ENCODE measurements at regions not wholly inside any gene's neighbourhood (a gene's known extent, or its start where the extent isn't known, plus 50 kb on each side); places are given as distances from the start of the nearest gene placed in this dataset.

DNA sequence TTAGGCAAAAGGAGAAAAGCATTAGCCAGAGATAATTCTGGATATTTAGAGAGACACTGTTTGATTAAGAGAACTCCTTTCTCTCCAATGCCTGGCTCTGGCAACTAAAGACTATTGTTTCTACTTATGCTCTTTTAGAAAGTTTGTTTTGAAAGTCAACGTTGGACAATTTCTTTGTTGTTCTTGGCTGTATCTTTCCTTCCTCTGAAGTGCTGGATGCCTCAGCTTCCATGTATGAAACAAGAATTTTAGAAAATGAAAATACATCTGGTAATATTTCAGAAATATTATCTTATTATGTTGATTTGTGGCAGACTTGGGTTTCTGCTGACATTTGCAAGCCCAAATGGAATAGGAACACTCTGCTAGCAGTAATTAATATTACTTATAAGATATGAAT, 382.6 kb downstream of the SNAPC1 start:
- Mint-ChIP-seq H3K27me3 (peaks cover 14% of the 10 kb centered on the region), H3K4me1 (no peaks in the 10 kb centered on the region), H3K36me3 (no peaks in the 10 kb centered on the region), H3K4me3 (no peak overlapping the region), H3K27ac (no peak overlapping the region), H3K9me3 (ENCODE audit: low read depth) (peaks cover 2% of the 10 kb centered on the region)
- CTCF ChIA-PET: no interaction called here
- ATAC-seq: no peak
- no peak for DNase-seq

DNA sequence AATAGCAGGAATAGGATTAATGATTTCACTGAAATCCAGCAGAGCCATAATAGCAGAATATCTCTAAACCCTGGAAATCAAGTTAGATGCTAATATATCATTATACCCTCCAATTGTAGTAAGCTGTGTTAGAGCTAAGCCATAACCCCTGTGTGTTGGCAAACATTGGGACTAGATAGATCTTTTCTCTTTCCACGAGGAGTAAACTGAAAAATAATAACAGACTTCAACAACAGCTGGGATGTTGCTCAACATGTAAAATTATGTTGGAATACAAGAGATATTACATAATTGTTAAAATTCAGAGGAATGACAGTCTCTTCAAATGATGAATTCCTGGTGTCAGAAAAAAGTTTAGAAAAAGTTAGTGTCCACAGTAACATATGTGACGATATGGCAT, 383.8 kb downstream of the SNAPC1 start:
- Mint-ChIP-seq H3K27ac (no peak overlapping the region), H3K27me3 (peaks cover 10% of the 10 kb centered on the region), H3K4me1 (no peaks in the 10 kb centered on the region), H3K4me3 (no peak overlapping the region), H3K36me3 (no peaks in the 10 kb centered on the region), H3K9me3 (ENCODE audit: low read depth) (peaks cover 2% of the 10 kb centered on the region)
- CTCF ChIA-PET: no interaction called here
- no peak for ATAC-seq
- DNase-seq: no peak

DNA sequence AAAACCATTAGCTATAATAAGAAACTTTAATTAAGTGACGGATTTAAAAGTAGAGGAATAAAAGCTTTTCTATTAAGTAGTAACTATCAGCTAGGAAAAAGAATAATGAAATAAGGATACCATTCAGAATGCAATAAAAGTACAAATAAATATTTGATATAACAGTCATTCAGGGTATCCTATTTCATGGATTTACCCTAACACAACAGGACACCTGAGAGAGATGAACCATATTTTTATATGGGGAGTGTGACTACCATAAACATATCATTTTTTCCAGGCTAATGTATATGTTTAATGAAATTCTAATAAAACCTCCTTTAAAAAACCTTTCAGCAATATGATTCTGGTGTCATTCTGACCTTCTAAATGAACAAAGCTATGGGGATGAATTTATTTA, 393.8 kb downstream of the SNAPC1 start:
- Mint-ChIP-seq H3K4me1 (no peaks in the 10 kb centered on the region), H3K27ac (no peak overlapping the region), H3K9me3 (ENCODE audit: low read depth) (no peaks in the 10 kb centered on the region), H3K36me3 (no peaks in the 10 kb centered on the region), H3K4me3 (no peak overlapping the region), H3K27me3 (peaks cover 21% of the 10 kb centered on the region)
- CTCF ChIA-PET: no interaction called here
- DNase-seq (no peak), ATAC-seq (no peak)

DNA sequence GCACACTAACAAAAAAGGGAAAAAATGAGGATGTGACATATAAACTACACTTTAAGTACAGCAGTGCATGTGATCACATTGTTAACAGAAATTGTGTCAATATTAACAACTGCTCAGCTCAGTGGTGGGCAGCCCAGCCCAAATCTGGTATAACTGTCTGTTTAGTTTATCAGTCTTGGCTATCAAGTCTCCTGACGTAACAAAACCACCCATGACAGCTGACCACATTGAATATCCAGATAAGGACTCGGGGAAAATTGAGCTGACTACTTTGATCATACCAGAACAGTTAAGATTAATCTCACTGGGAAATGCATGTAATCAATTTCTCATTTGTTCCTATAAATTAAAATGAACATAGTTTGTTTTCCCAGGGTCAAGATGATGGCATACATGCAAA, 396.6 kb downstream of the SNAPC1 start:
- no peaks in the 10 kb centered on the region for H3K9me3 Mint-ChIP-seq (ENCODE audit: low read depth)
- H3K27me3 Mint-ChIP-seq: peaks cover 27% of the 10 kb centered on the region
- DNase-seq (no peak), ATAC-seq (no peak)
- CTCF ChIA-PET: no interaction called here
- H3K4me3 Mint-ChIP-seq: no peak overlapping the region
- no peak overlapping the region for H3K27ac Mint-ChIP-seq
- no peaks in the 10 kb centered on the region for H3K4me1 Mint-ChIP-seq
- H3K36me3 Mint-ChIP-seq: no peaks in the 10 kb centered on the region

DNA sequence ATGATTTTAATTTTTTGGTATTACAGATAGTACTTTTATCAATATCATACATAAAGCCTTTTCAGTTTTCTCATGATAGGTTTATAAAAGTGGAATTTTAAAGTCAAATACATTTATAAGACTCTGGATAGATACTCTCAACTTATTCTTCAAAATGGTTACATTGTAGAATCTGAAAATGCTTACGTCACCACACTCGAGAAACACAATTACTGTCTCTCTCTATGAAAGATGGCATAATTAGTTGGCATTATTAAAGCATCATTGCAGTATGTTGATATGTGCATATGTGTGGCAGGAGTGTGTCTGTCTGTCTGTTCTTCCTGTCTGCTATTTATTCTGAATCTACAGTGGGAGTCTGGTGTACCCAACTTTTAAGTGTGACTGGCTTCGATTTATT, 397.1 kb downstream of the SNAPC1 start:
- H3K4me1 Mint-ChIP-seq: no peaks in the 10 kb centered on the region
- ATAC-seq (no peak), DNase-seq (no peak)
- CTCF ChIA-PET: no interaction called here
- H3K4me3 Mint-ChIP-seq: no peak overlapping the region
- H3K36me3 Mint-ChIP-seq: no peaks in the 10 kb centered on the region
- peaks cover 28% of the 10 kb centered on the region for H3K27me3 Mint-ChIP-seq
- no peaks in the 10 kb centered on the region for H3K9me3 Mint-ChIP-seq (ENCODE audit: low read depth)
- no peak overlapping the region for H3K27ac Mint-ChIP-seq

DNA sequence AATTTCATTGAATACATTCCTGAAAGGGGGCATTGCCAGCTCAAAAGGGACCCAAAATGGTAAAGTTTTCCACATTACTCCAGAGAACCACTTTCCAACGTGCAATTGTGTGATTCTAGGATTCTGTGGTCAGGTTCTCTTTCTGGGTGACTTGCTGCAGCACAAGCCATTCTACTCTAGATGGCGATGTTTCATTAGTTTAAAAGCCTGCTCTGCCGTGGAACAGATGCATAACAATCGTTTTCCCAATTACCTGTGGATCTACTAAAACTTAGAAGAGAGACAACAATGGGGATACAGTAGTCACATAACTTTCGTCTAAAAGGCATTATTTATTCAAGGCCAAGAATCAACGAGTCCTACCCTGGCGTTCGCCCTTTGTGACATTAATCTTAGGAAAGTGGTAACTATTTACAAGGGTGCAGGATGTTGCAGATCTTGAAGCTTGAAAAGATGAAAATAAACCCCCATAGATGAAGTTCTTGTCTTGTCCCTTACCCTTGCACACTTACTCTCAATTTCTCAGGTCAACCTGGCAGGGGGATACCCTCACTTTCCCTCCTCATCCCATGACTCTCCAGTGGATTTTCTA, 400.9 kb downstream of the SNAPC1 start:
- no peak for ATAC-seq

DNA sequence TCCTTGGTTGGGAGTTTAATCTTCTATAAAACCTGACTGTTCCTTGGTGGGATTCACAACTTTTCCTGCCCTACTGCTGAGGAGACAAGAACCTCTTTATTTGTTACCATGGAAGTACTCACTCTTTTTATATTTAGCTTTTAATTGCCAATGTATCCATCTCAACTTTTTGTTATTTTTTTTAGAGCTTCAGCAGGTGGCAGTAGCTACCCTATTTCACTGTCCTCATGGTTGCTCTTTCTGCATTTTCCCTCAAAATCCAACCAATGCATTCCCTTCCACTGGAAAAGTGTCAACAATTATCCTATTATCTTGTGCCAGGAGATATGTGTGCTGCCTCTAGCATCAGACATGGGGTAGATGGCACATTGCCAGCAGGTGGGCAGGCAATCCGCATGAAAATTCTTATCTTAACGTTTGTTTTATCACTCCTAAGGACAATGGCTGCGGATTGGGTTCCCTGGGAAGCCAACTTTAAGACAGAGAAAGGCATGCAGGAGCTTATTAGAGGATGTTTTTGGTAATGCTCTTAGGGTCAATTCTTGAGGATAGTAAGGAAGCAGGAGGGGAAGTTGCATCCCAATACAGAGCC, 406.4 kb downstream of the SNAPC1 start:
- CTCF ChIA-PET: no interaction called here
- ATAC-seq: no peak
- no peaks in the 10 kb centered on the region for H3K9me3 Mint-ChIP-seq (ENCODE audit: low read depth)

More for the DNA sequence above, 400.9 kb downstream of the SNAPC1 start:
- H3K27me3 Mint-ChIP-seq: peaks cover 26% of the 10 kb centered on the region
- CTCF ChIA-PET: interaction anchor here (0.8 to 1.0 kb wide), 2 partner anchors 9 to 22 kb away, joined by 3 to 4 read pairs; no protein-coding TSS in a partner anchor
- H3K4me1 Mint-ChIP-seq: no peaks in the 10 kb centered on the region
- H3K27ac Mint-ChIP-seq: no peak overlapping the region
- no peaks in the 10 kb centered on the region for H3K9me3 Mint-ChIP-seq (ENCODE audit: low read depth)
- DNase-seq: no peak
- no peak overlapping the region for H3K4me3 Mint-ChIP-seq
- no peaks in the 10 kb centered on the region for H3K36me3 Mint-ChIP-seq

DNA sequence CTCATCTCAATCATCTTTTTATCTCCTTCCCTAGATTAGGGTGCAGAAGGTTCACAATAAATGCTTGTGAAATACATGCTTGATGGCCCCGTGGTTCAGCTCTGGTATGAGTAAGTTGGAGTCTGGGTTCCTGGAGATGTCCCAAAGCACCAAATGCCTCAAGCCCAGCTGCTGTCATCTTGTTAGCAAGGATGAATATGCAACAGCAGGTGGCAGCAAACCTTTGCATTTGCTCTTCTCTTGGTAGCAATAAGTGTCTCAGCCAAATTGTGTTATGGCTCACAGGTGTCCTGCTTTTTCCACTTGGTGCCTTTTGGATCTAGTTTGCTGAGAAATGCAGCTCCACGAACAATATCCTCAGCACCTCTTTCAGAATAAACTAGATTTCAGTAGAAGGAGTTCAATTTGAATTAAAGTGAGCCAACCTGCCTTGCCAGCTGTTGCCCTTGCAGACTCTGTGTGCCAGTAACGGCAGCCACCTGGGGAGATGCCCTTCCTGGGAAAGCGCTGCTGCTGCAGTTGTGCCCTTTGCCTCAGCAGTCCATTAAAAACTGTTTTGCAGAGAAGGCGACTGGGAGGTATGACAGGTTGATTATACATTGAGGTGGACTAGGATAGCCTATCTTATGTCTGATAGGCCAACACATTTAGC, 417.3 kb downstream of the SNAPC1 start:
- DNase-seq (peak; percentile 51), ATAC-seq (no peak)

More for the DNA sequence above, 406.4 kb downstream of the SNAPC1 start:
- no peak for DNase-seq
- Mint-ChIP-seq H3K27ac (no peak overlapping the region), H3K4me3 (no peak overlapping the region), H3K36me3 (no peaks in the 10 kb centered on the region), H3K27me3 (peaks cover 5% of the 10 kb centered on the region), H3K4me1 (no peaks in the 10 kb centered on the region)

DNA sequence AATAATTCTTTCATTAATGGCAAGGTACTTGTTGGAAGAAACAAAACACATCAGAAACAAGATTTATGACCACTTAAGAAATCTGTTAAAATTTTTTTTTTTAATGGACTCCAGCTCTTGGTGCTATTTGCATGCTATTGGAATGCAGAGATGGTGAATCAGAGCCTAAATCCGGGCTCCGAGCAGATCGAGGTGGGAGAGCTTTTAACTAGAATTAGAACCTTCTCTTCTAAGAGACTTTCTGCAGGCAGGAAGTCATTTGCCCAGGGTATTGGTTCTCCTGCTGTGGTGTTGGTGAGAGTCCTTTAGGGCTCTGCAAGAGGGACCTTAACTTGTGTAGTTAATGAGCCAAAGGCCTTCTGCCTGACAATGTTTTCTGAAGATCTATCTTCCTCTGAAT, 419.4 kb downstream of the SNAPC1 start:
- CTCF ChIA-PET: no interaction called here
- no peaks in the 10 kb centered on the region for H3K9me3 Mint-ChIP-seq (ENCODE audit: low read depth)
- H3K4me1 Mint-ChIP-seq: no peaks in the 10 kb centered on the region
- peaks cover 2% of the 10 kb centered on the region for H3K27me3 Mint-ChIP-seq
- ATAC-seq: no peak
- H3K27ac Mint-ChIP-seq: no peak overlapping the region
- no peak for DNase-seq
- no peaks in the 10 kb centered on the region for H3K36me3 Mint-ChIP-seq
- no peak overlapping the region for H3K4me3 Mint-ChIP-seq

More for the DNA sequence above, 417.3 kb downstream of the SNAPC1 start:
- CTCF ChIA-PET: interaction anchor here (1.0 kb wide), 1 partner anchor 1097 kb away, joined by 4 read pairs; no protein-coding TSS in a partner anchor
- H3K9me3 Mint-ChIP-seq (ENCODE audit: low read depth): peaks cover 2% of the 10 kb centered on the region
- no peak overlapping the region for H3K27ac Mint-ChIP-seq
- peaks cover 2% of the 10 kb centered on the region for H3K27me3 Mint-ChIP-seq
- no peak overlapping the region for H3K4me3 Mint-ChIP-seq
- no peaks in the 10 kb centered on the region for H3K36me3 Mint-ChIP-seq
- H3K4me1 Mint-ChIP-seq: no peaks in the 10 kb centered on the region

DNA sequence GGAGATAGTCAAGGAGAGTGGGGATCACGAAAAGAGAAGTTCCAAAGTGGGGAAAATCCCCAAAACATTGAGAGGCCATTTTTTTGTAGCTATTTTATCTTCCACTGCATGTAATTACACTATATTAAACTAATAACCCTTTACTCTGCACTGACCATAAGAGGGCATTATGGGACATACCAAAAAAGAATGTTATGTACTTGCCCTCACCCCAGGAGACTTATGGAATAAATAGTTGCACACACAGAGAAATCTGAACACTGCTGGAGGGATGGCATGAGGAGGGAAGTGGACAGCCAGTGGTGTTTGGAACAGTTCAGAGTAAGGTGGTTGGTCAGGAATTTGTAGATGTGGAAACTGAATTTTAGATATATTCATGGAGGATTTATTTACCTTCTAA, 422.9 kb downstream of the SNAPC1 start:
- Mint-ChIP-seq H3K27me3 (peaks cover 2% of the 10 kb centered on the region), H3K36me3 (no peaks in the 10 kb centered on the region)

DNA sequence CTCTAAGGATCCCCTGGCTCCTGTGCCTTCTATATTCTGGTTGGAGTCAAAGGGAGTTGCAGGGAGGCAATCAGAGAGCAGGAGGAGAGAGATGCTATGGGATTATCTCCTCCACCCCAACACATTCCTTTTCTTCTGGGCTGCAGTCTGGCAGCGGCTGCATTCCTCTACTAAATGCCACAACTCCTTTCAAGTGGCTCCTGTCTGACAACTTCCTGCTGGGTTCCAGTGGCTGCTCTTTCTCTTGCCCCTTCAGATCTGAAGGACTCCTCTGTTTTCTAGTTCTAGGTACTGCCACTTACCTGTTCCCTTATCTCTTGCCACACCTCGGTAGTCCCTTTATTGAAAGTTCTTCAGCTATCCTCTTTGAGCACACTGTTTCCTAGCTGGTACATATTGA, 425.0 kb downstream of the SNAPC1 start:
- CTCF ChIA-PET: interaction anchor here (1.0 kb wide), 1 partner anchor 297 kb away, joined by 4 read pairs; no protein-coding TSS in a partner anchor
- no peaks in the 10 kb centered on the region for H3K4me1 Mint-ChIP-seq
- H3K9me3 Mint-ChIP-seq (ENCODE audit: low read depth): no peaks in the 10 kb centered on the region
- no peak overlapping the region for H3K27ac Mint-ChIP-seq
- no peak for DNase-seq
- no peaks in the 10 kb centered on the region for H3K36me3 Mint-ChIP-seq
- ATAC-seq: no peak
- no peak overlapping the region for H3K4me3 Mint-ChIP-seq
- H3K27me3 Mint-ChIP-seq: peaks cover 10% of the 10 kb centered on the region

More for the DNA sequence above, 422.9 kb downstream of the SNAPC1 start:
- CTCF ChIA-PET: interaction anchor here (1.2 kb wide), 1 partner anchor 22 kb away, joined by 3 read pairs; no protein-coding TSS in a partner anchor
- H3K4me1 Mint-ChIP-seq: no peaks in the 10 kb centered on the region
- H3K9me3 Mint-ChIP-seq (ENCODE audit: low read depth): no peaks in the 10 kb centered on the region
- no peak overlapping the region for H3K27ac Mint-ChIP-seq
- no peak for DNase-seq
- no peak overlapping the region for H3K4me3 Mint-ChIP-seq
- no peak for ATAC-seq

DNA sequence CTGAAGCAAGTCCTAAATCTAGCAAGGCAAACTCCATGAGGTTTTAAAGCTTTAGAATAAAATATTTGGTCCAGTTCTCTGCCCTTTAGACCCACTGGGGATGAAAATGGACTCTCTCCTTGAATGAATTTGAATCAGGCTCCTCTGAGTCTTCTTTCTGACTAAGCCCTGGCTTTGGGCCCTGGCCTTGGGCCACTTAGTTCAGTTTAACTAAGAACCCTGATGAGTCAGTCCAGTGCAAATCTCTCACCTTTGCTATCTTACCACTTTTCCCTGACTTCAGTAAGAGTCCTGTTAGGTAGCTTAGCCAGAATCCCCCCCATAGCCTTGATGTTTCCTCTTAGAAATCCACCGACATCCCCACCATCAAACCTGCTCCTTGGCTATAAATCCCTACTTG, 427.5 kb downstream of the SNAPC1 start:
- no peak for DNase-seq
- CTCF ChIA-PET: no interaction called here
- peaks cover 13% of the 10 kb centered on the region for H3K27me3 Mint-ChIP-seq
- no peaks in the 10 kb centered on the region for H3K9me3 Mint-ChIP-seq (ENCODE audit: low read depth)
- no peaks in the 10 kb centered on the region for H3K36me3 Mint-ChIP-seq
- no peak for ATAC-seq
- no peak overlapping the region for H3K4me3 Mint-ChIP-seq
- no peak overlapping the region for H3K27ac Mint-ChIP-seq
- H3K4me1 Mint-ChIP-seq: no peaks in the 10 kb centered on the region

DNA sequence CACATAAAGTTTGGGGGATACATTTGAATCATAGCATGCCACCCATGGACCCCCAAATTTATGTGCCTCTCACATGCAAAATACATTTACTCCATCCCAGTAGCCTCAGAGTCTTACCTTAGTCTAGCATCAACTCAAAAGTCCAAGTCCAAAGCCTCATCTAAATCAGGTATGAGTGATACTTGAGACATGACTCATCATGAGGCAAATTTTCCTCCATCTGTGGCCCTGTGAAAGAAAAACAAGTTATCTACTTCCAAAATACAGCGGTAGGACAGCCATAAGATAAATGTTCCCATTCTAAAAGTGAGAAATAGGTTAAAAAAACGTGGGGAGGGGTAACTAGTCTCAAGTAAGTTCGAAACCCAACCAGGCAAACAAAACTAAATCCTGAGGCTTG, 444.2 kb downstream of the SNAPC1 start:
- H3K36me3 Mint-ChIP-seq: no peaks in the 10 kb centered on the region
- ATAC-seq (no peak), DNase-seq (no peak)
- H3K9me3 Mint-ChIP-seq (ENCODE audit: low read depth): no peaks in the 10 kb centered on the region
- H3K27me3 Mint-ChIP-seq: no peaks in the 10 kb centered on the region
- no peaks in the 10 kb centered on the region for H3K4me1 Mint-ChIP-seq
- no peak overlapping the region for H3K4me3 Mint-ChIP-seq
- H3K27ac Mint-ChIP-seq: no peak overlapping the region
- CTCF ChIA-PET: no interaction called here

DNA sequence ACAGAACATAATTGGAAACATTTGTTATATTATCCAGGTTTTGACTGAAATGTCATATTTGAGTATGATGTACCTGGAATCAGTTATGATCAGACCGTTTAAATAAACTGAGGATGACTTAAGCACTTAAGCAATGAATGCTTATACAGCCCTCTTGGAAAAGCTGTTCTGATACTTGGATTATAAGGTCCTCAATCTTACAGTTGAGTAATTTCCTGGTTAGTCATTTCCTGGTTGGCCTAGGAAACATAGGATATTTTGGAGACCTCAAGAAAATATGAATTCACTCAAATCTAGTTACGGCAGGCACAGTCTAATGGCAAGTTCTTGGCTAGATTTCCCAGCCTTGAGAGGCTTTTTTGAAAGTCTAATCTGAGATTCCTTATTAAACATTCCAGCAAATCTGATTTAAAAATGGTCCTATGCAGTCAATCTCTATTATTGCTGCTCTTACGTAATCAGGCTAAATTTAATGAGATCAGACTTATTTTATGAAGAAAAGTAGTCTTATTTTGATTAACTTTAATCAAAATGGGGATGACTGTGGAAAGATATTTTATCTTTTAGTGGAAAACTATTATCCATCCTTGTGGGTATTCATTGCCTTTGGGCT, 447.2 kb downstream of the SNAPC1 start:
- DNase-seq: no peak

More for the DNA sequence above, 447.2 kb downstream of the SNAPC1 start:
- H3K36me3 Mint-ChIP-seq: no peaks in the 10 kb centered on the region
- no peaks in the 10 kb centered on the region for H3K9me3 Mint-ChIP-seq (ENCODE audit: low read depth)
- no peak for ATAC-seq
- H3K4me1 Mint-ChIP-seq: no peaks in the 10 kb centered on the region
- no peak overlapping the region for H3K27ac Mint-ChIP-seq
- H3K27me3 Mint-ChIP-seq: no peaks in the 10 kb centered on the region
- no peak overlapping the region for H3K4me3 Mint-ChIP-seq
- CTCF ChIA-PET: no interaction called here

All from activated CD8-positive, alpha-beta memory T cell treated with anti-CD3 and anti-CD28 coated beads, Interleukin-2, amount 10 ng/mL, durations not matched to agents 7 days and 5 days (primary cell).